ENCODE measurements at regions not wholly inside any gene's neighbourhood (a gene's known extent, or its start where the extent isn't known, plus 50 kb on each side); places are given as distances from the start of the nearest gene placed in this dataset.

GRCh38 chr9:126204708-126205225 is 121.9 kb upstream of the MVB12B start:
- no peak overlapping the region for H3K27ac ChIP-seq
- peaks cover 0 to 5% (median 0%) of the 10 kb centered on the region in 4 donors for H3K9me3 ChIP-seq
- no peak for TF ChIP-seq POLR2A (IDR thresholded peaks at IDR 0.05)
- no peak for TF ChIP-seq EP300 (IDR thresholded peaks at IDR 0.05)
- TF ChIP-seq CTCF (IDR thresholded peaks at IDR 0.05): no peak
- WGBS, 2 donors: 84 to 96% methylated on average over 2 of the region's 2 CpGs
- H3K4me3 ChIP-seq: no peak overlapping the region
- no peaks in the 10 kb centered on the region for H3K36me3 ChIP-seq
- H3K27me3 ChIP-seq: peaks cover 0 to 12% of the 10 kb centered on the region in 2 donors
- DNase-seq (ENCODE audit: low spot score in 2 of 2): no peak
- no peaks in the 10 kb centered on the region for H3K4me1 ChIP-seq

GRCh38 chr9:126205265-126205664 is 121.4 kb upstream of the MVB12B start:
- TF ChIP-seq EP300 (IDR thresholded peaks at IDR 0.05) (no peak), CTCF (IDR thresholded peaks at IDR 0.05) (no peak), POLR2A (IDR thresholded peaks at IDR 0.05) (no peak)
- no peak for DNase-seq (ENCODE audit: low spot score in 2 of 2)

GRCh38 chr9:126205845-126206498 is 120.7 kb upstream of the MVB12B start:
- TF ChIP-seq EP300 (IDR thresholded peaks at IDR 0.05): no peak
- TF ChIP-seq CTCF (IDR thresholded peaks at IDR 0.05): no peak
- no peak for TF ChIP-seq POLR2A (IDR thresholded peaks at IDR 0.05)
- Histone ChIP-seq H3K9me3 (peaks cover 0 to 3% (median 0%) of the 10 kb centered on the region in 4 donors), H3K27me3 (peaks cover 0 to 12% of the 10 kb centered on the region in 2 donors), H3K4me1 (no peaks in the 10 kb centered on the region), H3K4me3 (no peak overlapping the region), H3K27ac (no peak overlapping the region), H3K36me3 (no peaks in the 10 kb centered on the region)
- WGBS, 2 donors: 69 to 78% methylated on average over 22 of the region's 22 CpGs
- no peak for DNase-seq (ENCODE audit: low spot score in 2 of 2)

More at GRCh38 chr9:126205265-126205664, 121.4 kb upstream of the MVB12B start:
- Histone ChIP-seq H3K36me3 (no peaks in the 10 kb centered on the region), H3K27ac (no peak overlapping the region), H3K9me3 (peaks cover 0 to 5% (median 0%) of the 10 kb centered on the region in 4 donors), H3K4me1 (no peaks in the 10 kb centered on the region), H3K4me3 (no peak overlapping the region), H3K27me3 (peaks cover 0 to 12% of the 10 kb centered on the region in 2 donors)
- WGBS, 2 donors: 22 to 27% methylated on average over 5 to 7 of the region's 7 CpGs

GRCh38 chr9:126207256-126207655 is 119.4 kb upstream of the MVB12B start:
- no peak for TF ChIP-seq EP300 (IDR thresholded peaks at IDR 0.05)
- Histone ChIP-seq H3K27ac (no peak overlapping the region), H3K36me3 (no peaks in the 10 kb centered on the region), H3K27me3 (peaks cover 0 to 12% of the 10 kb centered on the region in 2 donors), H3K4me3 (no peak overlapping the region), H3K4me1 (no peaks in the 10 kb centered on the region), H3K9me3 (peaks cover 0 to 5% (median 0%) of the 10 kb centered on the region in 4 donors)
- WGBS, 2 donors: 87 to 94% methylated on average over 2 to 5 of the region's 5 CpGs
- no peak for DNase-seq (ENCODE audit: low spot score in 2 of 2)

GRCh38 chr9:126208216-126208758 is 118.3 kb upstream of the MVB12B start:
- peaks cover 0 to 12% of the 10 kb centered on the region in 2 donors for H3K27me3 ChIP-seq
- no peak overlapping the region for H3K4me3 ChIP-seq
- no peak for DNase-seq (ENCODE audit: low spot score in 2 of 2)
- H3K36me3 ChIP-seq: no peaks in the 10 kb centered on the region
- WGBS, 2 donors: 76 to 86% methylated on average over 3 of the region's 3 CpGs
- TF ChIP-seq CTCF (IDR thresholded peaks at IDR 0.05) (no peak), EP300 (IDR thresholded peaks at IDR 0.05) (no peak), POLR2A (IDR thresholded peaks at IDR 0.05) (no peak)
- H3K4me1 ChIP-seq: no peaks in the 10 kb centered on the region
- H3K27ac ChIP-seq: no peak overlapping the region
- H3K9me3 ChIP-seq: peaks cover 0 to 16% (median 0%) of the 10 kb centered on the region in 4 donors
